LoVo (cell line): ENCODE measurements at regions not wholly inside any gene's neighbourhood (a gene's known extent, or its start where the extent isn't known, plus 50 kb on each side); places are given as distances from the start of the nearest gene placed in this dataset.
A peak's percentile ranks its signal among the peaks of the same experiment; 100 is the strongest.

Experiments
- DNase-seq: peaks from one replicate; pipeline ENCODE4 v3.0.0-alpha.2; 2016; ENCODE audit warnings: low spot score

DNA sequence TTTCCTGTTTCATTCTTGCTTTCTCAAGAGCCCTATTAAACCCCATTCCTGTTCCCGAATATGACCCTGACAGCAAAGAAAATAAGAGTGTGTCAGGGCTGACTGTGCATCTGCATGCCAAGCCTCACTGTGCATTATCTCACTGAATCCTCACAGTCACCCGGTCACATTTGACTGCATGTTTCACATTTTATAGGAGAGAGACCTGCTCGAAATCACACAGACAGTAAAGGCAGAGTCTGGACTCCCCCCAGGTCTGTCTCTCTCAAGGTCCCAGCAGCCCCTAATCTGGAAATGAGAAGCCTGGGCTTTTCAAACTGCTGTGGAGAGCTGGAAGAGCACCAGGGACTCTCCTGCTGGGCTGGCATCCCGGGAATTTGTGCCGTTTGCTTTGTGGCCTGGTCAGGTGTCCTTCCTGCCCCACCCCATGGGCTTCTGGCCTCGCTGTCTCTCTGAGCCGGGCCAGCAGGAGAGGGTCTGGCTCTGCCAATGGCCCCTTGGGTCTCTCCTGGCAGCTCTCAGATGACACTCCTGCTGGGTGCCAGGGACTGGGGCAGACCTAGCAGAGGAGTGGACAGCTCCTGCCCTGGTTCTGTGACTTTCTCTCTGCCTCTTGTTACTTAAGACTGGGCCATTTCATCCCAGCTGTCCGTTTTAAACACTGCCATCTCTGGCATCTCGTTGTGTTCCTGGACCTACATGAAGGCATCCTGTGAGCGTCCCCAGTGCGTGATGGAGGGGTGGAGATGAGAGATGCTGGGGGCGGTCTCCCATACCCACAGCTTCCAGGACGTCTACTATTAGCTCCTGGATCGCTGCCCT is 173.6 kb downstream of the ARHGAP12 start:
- peak; percentile 72 for DNase-seq

DNA sequence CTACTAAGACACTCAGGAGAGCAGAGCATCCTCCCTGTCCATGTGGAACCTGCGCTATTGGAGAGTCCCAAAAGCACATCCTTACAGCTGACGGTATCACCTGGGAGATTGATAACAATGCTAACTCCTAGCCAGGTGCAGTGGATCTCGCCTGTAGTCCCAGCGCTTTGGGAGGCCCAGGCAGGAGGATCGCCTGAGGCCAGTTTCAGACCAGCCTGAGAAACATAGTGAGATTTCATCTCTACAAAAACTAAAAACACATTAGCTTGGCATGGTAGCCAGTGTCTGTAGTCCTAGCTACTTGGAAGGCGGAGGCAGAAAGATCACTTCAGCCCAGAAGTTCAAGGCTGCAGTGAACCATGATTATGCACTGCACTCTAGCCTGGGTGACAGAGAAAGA is 174.9 kb downstream of the ARHGAP12 start:
- DNase-seq: no peak

DNA sequence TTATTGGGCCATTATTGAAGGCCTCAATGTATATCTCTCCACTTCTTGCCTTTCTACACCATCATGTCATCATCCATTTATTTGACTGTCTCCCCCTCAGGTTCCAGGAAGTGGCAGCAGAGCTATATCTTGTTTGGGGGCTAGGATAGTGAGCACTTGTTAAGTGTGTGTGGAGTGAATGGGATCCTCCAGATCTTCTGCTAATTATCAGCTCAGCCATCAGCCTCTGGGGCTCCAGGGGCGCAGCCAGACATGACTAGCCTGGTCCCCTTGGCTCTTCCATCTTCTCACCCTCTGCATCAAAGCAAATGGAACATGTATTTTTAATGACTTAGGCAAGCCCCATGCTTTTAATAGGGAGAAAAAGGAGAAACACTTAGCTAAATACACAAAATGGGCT is 176.5 kb downstream of the ARHGAP12 start:
- no peak for DNase-seq

DNA sequence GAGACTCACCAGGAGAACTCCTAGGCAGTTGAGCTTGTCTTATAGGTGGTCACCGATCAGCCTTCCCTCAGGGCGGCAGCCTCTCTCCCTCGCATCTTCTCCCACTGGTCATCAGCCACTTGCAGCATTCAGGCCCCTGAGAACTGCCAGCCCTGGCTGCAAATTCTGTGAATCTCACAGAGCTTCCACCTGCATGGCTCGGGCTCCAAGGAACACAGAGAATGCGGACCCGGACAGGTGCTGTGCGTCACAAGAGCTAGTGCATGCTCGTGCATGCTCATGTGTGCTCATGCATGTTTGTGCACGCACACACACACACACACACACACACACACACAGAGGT is 176.9 kb downstream of the ARHGAP12 start:
- DNase-seq: no peak

DNA sequence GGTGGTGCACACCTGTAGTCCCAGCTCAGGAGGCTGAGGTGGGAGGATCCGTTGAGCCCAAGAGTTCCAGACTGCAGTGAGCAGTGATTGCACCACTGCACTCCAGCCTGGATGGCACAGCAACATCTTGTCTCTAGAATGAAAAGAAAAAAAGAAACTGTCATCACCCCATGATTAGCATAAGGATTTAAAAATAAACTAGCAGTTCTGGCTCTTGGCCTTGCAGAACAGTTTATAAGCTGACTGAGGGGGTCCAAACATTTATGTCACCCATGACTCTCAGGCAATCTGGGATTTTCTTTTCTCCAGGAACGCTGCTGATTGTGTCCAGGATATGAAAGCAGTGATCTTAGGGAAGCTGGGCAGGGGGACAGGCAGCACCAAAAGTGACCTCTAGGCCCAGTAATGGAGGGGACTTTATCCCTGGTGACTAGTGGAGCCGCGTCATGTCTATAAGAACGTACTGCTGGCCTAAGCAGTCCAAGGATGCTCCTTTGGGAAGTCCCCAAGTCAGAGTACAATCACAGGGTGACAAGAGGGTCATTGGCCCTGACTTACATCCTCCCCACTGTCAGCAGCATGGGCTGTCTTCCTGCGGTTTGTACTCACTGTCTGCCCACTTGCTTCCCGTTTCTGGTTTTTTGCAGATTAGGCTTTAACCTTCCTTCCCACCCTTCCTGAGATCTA is 177.4 kb downstream of the ARHGAP12 start:
- DNase-seq: no peak

DNA sequence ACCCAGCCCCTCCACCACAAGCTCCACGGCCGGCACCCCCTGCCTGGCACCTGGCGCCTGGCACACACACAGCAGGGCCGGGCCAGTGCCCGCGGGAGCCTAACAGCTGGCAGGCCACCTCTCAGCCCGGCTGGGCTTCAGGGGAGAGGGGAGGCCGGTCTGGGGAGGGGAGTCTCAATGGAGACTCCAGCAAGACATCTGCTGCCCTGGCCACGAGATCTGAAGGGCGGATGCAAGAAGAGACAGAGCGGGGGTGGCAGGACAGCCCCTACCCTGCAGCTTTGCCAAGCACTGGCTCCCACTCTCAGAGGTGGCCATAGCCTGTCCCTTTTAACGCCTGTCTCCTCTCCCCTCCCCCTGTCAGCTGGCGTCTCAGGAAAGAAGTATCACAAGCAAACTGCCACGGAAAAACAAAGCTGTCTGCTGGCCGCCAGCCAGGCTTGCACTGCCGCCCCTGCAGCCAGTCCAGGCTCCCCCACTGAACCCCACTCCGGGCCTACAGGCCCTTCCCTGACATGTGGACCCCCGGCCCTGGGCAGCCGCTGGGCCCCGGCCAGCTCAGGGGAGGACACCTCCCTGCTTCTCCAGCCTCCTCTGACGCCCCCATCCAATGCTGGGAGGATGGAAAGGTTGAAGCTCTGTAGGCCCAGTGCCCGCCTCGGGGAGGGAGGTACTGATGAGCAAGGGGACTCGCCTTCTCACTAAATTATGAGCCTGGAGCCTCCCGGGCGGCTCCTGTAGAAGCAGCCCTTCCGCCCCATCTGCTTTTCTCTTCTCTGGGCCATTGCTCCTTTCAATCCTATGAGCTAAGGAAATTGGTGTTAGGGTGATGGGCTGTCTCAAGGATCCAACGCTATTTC is 178.4 kb downstream of the ARHGAP12 start:
- DNase-seq: no peak

DNA sequence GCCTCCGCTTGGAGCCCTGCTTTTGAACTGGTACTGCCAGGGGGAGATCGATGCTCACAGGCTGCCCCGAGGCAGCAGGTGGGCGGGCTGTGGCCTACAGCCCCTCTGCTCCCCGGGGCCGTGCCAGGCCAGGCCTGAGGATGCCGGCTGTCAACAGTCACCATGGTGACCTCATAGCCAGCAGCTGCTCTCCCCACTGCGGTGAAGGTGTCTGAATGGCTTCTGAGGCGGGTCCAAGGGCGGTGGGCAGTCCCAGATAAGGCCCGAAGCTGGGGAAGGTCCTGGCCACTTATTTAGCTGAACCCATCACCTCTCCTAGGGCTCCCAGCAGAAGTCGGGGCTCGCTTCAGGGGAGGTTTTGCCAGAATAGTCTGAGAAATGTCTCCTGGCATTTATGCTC is 179.3 kb downstream of the ARHGAP12 start:
- no peak for DNase-seq

DNA sequence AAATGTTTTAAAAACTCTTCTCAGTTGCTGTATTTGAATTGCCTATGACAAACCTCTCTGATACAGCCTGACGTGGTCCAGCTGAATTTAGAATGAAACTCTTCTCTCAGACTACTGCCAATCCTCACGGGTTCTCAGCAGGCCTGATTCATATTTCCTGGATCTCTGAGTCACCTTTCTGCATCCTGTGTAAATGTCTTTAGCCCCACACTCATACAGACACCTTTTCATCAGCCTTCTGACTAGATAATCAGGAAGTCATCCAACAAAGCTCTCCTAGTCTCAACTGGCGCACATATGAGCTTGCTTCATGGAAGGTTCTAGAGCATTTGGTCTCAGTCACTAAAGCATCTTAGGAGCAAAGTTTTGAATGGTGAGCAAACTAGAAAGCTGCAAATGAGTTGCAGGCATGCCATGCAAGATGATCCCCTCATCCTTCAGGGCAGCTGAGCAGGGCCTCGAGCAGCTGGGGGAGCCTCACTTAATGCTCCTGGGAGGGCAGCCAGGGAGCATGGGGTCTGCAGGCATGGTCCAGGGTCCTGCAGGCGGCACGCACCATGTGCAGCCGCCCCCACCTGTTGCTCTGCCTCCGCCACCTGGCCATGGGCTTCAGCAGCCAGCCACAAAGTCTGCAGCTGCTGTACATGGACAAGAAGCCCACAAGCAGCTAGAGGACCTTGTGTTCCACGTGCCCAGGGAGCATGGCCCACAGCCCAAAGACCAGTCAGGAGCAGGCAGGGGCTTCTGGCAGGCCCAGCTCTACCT is 182.8 kb downstream of the ARHGAP12 start:
- peak; percentile 56 for DNase-seq

DNA sequence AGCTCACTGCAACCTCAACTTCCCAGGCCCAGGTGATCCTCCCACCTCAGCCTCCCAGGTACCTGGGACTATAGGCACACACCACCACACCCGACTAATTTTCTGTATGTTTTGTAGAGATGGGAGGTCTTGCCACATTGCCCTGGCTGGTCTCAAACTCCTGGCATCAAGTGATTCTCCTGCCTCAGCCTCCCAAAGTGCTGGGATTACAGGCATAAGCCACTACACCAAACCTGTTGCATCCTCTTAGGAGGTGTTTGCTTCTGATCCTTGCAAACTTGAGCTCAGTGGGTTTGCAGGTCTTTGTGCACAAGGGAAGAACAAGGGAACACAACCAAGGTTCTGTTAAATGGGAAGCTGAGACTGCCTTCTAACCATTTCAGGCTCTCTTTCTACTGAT is 184.6 kb downstream of the ARHGAP12 start:
- no peak for DNase-seq

DNA sequence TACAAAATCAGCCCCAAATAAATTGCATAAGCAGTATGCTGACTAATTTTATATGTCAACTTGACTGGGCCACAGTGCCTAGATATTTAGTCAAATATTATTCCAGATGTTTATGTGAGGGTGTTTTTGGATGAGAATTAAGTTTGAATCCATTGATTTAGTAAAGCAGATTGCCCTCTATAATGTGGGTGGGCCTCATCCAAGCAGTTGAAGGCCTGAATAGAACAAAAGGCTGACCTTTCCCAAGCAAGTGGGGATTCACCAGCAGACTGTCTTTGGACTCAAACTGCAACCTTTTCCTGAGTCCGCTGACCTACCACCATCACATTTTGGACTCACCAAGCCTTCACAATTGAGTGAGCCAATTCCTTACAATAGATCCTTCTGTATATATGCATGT is 186.4 kb downstream of the ARHGAP12 start:
- no peak for DNase-seq

DNA sequence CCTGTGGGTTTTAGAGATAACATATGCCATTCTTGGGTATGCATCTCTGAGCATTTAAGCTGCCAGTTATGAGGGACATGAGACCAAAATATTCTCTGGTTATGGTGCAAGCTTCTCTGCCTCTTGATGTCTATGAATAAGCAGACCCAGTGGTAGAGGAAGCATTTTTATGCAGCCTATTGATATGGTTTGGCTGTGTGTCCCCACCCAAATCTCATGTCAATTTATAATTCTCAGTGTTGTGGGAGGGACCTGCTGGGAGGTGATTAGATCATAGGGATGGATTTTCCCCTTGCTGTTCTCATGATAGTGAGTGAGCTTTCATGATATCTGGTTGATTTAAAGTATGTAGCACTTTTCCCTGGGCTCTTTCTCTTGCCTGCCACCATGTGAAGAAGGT is 187.2 kb downstream of the ARHGAP12 start:
- DNase-seq: no peak

DNA sequence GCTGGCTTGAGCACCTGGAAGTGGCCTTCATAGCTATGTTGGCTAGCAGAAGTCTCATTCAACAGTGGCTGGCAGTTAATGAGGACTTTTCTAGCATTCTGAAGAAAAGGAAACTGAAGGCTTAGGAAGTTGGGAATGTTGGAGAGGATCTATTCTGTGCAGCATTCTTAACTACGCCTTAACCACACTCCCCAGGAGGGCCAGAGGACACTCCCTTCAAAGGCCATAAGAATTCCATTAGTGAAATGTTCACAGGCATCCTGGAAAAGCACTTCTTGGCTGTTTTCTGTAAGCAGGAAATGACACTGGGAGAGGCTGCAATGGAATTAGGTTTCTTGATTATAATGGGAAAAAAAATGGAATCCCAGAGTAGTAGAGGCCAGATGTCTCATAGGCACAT is 188.9 kb downstream of the ARHGAP12 start:
- DNase-seq: peak; percentile 94

DNA sequence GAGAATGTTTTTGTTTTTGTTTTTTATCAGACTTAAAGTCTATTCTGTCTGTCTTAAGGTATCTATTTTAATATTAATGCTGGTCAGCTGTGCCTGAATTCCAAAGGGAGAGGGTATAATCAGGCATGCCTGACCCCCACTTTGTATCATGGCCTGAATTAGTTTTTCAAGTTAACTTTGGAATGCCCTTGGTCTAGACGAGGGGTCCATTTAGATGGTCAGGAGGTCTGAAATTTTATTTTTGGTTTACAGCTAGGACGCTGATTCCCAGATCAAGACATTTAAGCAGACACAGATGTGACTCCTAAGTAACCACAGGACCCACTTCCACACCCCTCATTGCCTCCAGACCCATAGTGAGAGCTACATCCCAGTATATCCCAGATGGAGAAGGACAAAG is 189.5 kb downstream of the ARHGAP12 start:
- no peak for DNase-seq

DNA sequence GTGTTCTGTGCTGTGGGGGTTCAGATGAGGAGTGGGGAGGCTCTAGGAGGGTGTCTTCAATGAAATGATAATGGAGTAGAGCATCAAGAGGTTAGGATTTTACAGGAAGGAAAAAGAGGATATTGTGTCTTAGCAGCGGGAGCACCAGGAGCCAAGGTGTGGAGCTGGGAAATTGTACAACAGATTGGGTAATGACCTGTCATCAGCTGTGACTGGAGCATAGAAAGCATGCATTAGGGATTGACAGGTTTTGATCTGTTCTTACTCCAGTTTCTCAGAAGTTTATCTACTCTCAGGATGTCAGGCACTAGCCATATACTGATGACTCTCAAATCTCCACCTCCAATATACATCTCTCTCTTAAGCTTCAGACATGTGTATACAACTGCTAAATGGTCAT is 196.9 kb downstream of the ARHGAP12 start:
- no peak for DNase-seq

DNA sequence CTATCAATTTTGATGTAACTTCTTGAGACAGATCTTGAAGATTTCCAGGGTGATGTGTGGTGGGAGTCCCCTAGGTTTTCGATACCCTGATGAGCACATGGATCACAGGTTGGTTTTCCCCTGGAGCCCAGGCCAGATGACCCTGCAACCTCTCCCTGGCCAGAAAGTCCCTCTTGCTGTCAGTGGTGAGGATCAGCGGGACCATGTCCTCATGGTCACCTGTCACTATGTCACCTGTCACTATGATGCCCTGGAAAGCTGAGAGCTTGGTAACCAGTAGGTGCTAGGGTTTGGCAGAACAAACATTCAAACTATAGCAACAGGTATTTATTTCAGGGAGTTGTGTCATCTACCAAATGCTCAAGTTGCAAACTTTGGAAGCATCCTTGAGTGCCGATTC is 197.9 kb downstream of the ARHGAP12 start:
- no peak for DNase-seq

DNA sequence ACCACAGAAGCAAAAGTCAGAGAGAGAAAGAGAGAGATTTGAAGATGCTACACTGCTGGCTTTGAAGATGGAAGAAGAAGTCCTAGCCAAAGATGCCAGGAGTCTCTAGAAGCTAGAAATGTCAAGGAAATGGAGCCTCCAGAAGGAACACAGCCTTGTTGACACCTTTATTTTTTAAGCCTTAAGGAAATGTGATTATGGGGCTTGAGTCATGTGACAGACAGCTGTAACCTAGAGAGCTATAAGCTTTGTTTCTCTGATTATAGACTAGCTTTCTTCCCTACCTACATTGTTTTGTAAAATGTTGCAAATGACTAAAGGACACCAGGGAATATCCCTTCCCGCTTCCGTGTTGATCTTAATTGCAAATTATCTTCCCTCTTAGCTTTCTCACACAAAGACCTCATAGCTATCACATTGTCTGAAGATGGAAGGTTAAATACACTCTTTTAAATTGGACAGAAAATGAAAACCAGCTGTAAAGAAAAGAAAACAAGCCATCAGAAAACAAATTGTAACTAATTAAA is 199.9 kb downstream of the ARHGAP12 start:
- no peak for DNase-seq

DNA sequence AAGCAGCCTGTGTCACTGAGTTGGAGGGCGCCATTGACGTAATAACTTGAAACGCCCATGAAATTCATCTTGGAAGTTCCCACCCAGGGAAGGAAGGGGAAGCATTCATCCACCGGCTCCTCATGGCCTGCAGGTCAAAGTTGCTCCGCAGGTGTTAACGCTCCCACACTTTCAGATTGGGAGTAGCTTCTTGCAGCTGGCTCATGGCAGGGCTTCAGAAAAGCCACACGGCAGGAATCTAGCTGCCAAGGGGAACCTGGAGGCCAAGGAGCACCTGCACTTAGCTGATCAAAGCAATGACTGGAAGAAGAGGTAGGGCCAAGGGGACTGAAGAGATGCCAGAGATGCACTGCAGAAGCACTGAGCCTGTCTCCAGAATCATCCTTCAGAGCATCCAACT is 203.2 kb downstream of the ARHGAP12 start:
- DNase-seq: no peak

DNA sequence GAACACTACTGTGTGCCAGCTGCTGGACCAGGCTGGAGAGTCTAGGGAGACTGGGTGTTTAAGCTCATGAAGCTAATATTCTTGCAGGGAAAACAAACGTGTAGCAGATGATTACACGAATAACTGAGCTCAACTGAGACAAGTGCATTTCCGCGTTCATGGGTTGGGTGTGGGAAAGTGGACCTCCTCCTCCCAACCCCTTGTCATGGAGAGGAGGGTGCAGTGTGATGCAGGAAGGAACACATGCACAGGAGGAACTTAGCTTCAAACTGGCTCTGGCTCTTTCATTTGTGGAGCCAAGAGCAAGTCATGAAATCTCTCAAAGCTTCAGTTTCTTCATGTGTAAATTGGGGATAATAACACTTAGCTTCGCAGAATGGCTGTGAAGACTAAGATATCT is 204.3 kb downstream of the ARHGAP12 start:
- DNase-seq: no peak

DNA sequence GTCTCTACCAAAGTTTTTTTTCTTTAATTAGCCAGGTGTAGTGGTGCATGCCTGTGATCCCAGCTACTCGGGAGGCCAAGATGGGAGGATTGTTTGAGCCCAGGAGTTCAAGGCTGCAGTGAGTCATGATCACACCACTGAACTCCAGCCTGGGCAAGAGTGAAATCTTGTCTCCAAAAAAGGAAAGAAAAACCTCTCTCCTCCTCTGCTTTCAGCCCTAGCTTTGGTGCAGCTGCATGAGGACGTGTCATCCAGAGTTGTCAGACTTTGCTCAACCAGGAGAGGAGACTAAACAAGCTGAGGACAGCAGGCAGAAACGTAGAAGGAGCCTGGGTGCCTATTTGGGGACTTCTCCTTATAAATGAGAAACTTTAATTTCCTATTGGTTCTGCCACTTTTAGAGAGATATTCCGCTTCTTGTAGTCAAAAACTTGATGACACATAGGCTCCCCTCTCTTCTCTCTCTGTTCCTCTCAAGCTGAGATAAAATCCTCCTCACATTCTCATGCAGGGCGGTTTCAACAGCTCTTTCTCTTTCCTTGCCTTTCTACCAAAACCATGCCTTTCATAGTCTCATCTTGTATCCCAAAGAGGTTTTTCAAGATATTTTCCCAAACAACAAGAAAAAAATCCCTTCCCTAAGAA is 205.4 kb downstream of the ARHGAP12 start:
- DNase-seq: no peak

DNA sequence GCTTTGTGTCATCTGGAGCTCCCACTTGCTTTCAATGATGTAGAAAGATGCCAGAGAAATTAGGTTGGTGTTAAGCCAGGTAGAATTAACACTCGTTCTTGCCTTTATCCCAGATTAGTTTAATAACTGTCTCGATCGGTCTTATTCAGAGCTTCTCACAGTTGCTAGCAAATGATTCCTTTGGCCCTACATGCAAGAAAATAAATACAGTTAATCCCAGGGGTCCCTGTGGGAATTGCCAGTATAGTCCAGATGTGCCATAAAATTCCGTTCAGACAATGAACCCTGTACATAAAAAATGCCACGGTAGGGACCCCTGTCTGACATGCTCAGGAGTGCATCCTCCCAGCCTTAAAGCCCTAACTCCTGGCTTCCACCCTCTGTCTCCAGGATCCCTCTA is 207.5 kb downstream of the ARHGAP12 start:
- no peak for DNase-seq

DNA sequence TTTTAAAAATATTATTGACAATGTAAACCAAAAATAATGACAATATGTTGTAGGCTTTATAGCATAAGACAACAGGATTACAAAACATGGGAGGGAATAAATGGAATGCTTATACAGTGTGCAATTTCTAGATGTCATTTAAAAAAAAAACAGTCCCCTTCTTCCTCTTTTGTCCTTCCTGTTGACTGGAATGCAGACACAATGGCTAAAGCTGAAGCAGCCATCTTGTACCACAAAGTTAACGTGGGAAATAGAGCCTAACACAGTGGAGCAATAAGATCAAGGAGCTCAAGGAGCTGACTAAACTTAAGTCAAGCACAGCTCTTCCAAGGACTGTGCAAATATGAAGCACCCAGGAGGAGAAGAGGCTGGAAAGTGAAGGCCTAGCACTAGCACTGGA is 208.1 kb downstream of the ARHGAP12 start:
- DNase-seq: no peak
